Kidney epithelial cell (primary cell): ENCODE measurements at regions not wholly inside any gene's neighbourhood (a gene's known extent, or its start where the extent isn't known, plus 50 kb on each side); places are given as distances from the start of the nearest gene placed in this dataset.

Experiments
- DNase-seq: peaks from one replicate; pipeline ENCODE4 v3.0.0-alpha.2; 2010; ENCODE audit warnings: low read depth
- H3K27me3 ChIP-seq: 2 replicates; pipeline ENCODE4 v1.6.0; 2011; ENCODE audit warnings: low read length; ENCODE audit not compliant: control insufficient read depth, insufficient read depth
- H3K36me3 ChIP-seq: 2 replicates; pipeline ENCODE4 v1.5.1; 2011; ENCODE audit warnings: low read length; ENCODE audit not compliant: control insufficient read depth, insufficient read depth
- H3K4me3 ChIP-seq: 2 replicates; pipeline ENCODE4 v1.5.1; 2011; ENCODE audit warnings: low read depth, mild to moderate bottlenecking, control low read depth, low read length
- TF ChIP-seq, protein P1 (sequence below): IDR thresholded peaks from 2 replicates; pipeline ENCODE4 v1.5.1; 2011; ENCODE audit warnings: mild to moderate bottlenecking, moderate library complexity, low read length, control low read depth, inconsistent platforms; ENCODE audit not compliant: insufficient read depth, poor library complexity, severe bottlenecking

DNA sequence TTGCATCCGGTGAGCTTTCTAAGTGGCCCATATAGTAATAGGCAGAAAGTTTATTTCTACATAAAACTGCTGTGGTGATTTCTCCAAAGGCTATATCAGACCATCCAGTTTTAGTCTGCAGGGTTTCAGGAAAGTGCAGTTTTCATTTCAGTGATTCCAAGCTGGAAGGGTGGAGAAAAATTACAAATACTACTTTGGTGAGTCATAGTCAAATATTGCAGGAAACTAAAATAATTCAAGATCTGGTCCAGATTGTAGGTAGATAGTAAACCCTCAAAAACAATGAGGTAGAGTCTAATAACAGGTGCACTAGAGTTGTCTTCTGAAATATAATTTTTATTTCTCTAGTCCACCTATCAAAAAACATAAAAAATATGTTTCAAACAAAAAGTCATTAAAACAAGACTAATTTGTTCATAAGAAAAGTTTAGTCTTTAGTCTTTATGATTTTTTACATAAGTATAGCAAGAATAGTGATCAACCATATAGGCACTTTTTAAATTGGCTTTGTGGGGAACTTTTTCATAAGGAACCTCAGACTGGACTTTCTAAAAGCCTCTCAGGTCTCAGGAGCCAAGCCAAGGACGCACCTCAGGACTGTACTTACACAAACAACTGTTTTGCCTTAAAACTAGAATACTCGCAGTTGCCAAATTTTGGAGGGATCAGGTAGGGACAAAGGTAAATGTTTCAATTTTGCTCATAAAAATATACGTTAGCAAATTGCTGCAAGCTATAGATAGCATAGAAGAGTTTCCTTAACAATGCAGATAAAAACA is 101.8 kb upstream of the TLR3 start:
- TF ChIP-seq, protein P1, sequence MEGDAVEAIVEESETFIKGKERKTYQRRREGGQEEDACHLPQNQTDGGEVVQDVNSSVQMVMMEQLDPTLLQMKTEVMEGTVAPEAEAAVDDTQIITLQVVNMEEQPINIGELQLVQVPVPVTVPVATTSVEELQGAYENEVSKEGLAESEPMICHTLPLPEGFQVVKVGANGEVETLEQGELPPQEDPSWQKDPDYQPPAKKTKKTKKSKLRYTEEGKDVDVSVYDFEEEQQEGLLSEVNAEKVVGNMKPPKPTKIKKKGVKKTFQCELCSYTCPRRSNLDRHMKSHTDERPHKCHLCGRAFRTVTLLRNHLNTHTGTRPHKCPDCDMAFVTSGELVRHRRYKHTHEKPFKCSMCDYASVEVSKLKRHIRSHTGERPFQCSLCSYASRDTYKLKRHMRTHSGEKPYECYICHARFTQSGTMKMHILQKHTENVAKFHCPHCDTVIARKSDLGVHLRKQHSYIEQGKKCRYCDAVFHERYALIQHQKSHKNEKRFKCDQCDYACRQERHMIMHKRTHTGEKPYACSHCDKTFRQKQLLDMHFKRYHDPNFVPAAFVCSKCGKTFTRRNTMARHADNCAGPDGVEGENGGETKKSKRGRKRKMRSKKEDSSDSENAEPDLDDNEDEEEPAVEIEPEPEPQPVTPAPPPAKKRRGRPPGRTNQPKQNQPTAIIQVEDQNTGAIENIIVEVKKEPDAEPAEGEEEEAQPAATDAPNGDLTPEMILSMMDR = no peak
- no peaks in the 10 kb centered on the region for H3K27me3 ChIP-seq
- DNase-seq = no peak
- no peak overlapping the region for H3K4me3 ChIP-seq
- H3K36me3 ChIP-seq = no peaks in the 10 kb centered on the region

DNA sequence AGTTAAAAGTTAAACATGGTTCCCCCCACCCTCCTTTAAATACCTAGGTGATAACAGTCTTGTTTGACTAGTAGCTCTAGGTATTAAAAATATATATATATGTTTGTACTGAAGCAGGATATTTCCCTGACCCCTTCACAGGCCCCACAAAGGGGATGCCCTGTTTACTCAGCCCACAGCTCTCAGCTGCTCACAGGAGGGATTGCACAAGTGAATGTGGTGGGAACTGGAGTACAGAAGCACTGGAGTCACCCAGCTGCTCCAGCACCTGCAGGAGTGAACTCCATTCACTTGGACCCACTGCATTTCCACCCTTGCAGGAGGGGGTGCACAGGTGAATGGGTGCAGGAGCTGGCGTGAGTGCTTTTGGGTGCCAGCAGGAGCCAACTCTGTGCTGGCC is 99.3 kb upstream of the TLR3 start:
- TF ChIP-seq, protein P1 = no peak
- no peaks in the 10 kb centered on the region for H3K36me3 ChIP-seq
- H3K4me3 ChIP-seq = no peak overlapping the region
- no peaks in the 10 kb centered on the region for H3K27me3 ChIP-seq
- no peak for DNase-seq

DNA sequence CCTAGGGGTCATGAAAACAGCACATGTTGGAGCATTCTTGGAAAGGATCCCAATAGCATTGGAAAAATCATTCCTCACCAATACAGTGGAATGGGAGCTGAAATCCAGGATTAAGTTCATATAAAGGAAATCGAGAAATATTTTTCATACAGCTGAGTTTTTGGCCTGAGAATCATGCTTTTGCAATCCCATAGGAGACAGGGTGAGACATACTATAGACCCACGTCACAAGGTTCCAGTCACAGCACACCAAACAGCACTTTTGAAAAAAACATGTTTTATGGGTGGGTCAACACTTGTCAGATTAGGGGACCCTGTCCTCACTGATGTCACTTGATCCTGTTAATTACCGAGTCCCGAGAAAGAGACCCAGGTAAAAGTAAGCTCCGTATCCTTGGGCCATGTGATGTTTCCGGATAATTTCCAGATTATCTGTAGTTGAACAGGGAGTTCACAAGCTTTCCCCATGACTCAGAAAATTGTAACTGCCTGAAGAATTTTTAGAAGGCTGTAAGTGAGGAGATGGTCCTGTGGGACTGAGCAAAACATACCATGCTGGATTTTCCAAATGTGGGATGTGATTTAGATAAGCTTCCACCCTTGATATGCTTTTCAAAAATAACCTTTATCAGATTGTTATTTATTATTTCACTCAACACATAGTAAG is 80.9 kb upstream of the TLR3 start:
- H3K4me3 ChIP-seq = no peak overlapping the region
- H3K27me3 ChIP-seq = no peaks in the 10 kb centered on the region
- no peak for DNase-seq
- TF ChIP-seq, protein P1 = no peak
- no peaks in the 10 kb centered on the region for H3K36me3 ChIP-seq

DNA sequence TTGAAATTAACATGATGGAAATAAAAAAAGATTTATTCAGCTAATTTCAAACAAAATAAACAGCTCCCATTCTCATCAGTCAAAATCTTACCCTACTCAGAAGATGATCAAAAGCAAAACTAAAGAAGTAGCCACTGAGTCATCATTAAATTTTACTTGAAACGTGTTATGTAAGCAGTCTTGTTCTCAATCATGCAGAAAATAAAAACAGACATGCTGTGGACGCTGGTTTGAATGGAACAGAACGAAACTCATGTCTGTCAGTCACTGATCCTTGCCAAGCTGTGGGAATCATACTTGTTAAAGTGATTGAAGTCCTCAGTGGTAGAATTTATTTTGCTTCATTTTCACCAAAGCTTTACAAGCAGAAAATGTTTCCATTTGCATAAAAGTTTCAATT is 77.2 kb upstream of the TLR3 start:
- no peaks in the 10 kb centered on the region for H3K27me3 ChIP-seq
- TF ChIP-seq, protein P1 = no peak
- peak; percentile 31 for DNase-seq
- H3K4me3 ChIP-seq = no peak overlapping the region
- H3K36me3 ChIP-seq = no peaks in the 10 kb centered on the region

DNA sequence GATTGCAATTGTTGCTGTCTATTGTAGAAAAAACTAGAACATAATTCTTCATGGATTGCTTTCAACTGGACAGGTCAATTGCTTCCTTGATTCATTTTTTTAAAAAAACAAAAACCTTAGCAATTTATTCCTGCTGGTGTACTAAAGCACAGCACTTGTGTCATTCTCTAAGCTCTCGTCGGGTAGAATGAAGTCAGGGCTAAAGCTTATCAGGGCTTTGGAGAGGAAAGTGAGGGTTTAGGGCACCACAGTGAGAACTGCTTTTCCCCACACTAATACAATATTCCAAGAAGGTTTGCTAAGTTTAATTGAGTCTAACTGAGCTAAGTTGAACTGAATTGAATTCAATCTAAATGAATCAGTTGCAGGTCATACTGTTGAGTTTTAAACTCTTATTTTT is 76.4 kb upstream of the TLR3 start:
- no peak overlapping the region for H3K4me3 ChIP-seq
- H3K27me3 ChIP-seq = no peaks in the 10 kb centered on the region
- no peaks in the 10 kb centered on the region for H3K36me3 ChIP-seq
- TF ChIP-seq, protein P1 = no peak
- no peak for DNase-seq

DNA sequence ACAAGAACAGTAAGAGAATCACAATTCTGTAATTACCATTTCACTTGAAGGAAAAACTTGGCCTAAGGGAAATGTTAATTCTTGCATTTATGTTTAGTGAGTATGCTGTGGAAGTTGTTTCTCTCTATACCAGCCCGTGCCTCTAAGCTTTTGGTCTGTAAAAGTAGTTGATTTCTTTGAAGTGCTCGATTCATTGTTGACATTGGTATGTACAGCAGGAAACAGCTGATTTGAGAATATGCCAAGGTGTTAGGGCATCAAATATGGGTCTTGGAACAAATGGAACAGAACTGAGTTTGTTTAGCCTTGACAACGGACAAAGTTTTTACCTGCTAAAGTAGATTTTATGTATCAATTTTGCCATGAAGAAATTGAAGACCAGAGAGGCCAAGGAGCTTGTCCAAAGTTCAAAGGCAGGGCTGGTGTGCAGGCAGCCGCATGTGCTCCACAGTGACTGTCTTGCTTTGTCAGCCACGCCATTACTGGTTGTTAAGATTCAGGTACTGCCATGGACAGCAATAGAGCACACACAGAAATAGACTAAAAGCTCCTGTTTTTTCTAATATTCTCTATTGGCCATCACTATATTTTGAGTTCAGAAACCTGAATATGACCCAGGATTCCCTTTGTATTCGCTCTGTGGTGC is 75.5 kb upstream of the TLR3 start:
- no peak for DNase-seq

More for the DNA sequence above, 75.5 kb upstream of the TLR3 start:
- no peaks in the 10 kb centered on the region for H3K27me3 ChIP-seq
- H3K36me3 ChIP-seq = no peaks in the 10 kb centered on the region
- H3K4me3 ChIP-seq = no peak overlapping the region
- TF ChIP-seq, protein P1 = no peak
